GM23248 (cell line): ENCODE measurements at regions not wholly inside any gene's neighbourhood (a gene's known extent, or its start where the extent isn't known, plus 50 kb on each side); places are given as distances from the start of the nearest gene placed in this dataset.

ENCODE experiments used
- DNase-seq: peaks from one replicate; pipeline ENCODE4 v3.0.0-alpha.2; 2015
- H2AFZ ChIP-seq: fragments of 200-600 bp; sonication (generic); 2 replicates; pipeline ENCODE4 v1.6.1; 2016; ENCODE audit warnings: antibody characterized with exemption
- H3F3A ChIP-seq: fragments of 200-600 bp; sonication (generic); 2 replicates; pipeline ENCODE4 v1.6.1; 2016; ENCODE audit warnings: mild to moderate bottlenecking, antibody characterized with exemption, mixed run types; ENCODE audit not compliant: insufficient read depth
- H3K27ac ChIP-seq: fragments of 200-600 bp; sonication (generic); 2 replicates; pipeline ENCODE4 v1.5.1; 2016; ENCODE audit warnings: mild to moderate bottlenecking
- H3K27me3 ChIP-seq: fragments of 200-600 bp; sonication (generic); replicated peaks from 2 replicates; pipeline ENCODE4 v1.6.1; 2016; ENCODE audit warnings: mild to moderate bottlenecking; ENCODE audit not compliant: insufficient read depth
- H3K36me3 ChIP-seq: fragments of 200-600 bp; sonication (generic); 2 replicates; pipeline ENCODE4 v1.6.1; 2016; ENCODE audit warnings: low read depth, mild to moderate bottlenecking
- H3K4me1 ChIP-seq: fragments of 200-600 bp; sonication (generic); 2 replicates; pipeline ENCODE4 v1.6.1; 2016; ENCODE audit warnings: mild to moderate bottlenecking; ENCODE audit not compliant: insufficient read depth
- H3K4me2 ChIP-seq: fragments of 200-600 bp; sonication (generic); one replicate; pipeline ENCODE4 v1.6.1; 2016; ENCODE audit warnings: mild to moderate bottlenecking; ENCODE audit not compliant: unreplicated experiment
- H3K4me3 ChIP-seq: fragments of 200-600 bp; sonication (generic); 2 replicates; pipeline ENCODE4 v1.5.1; 2016; ENCODE audit warnings: mild to moderate bottlenecking
- H3K79me2 ChIP-seq: fragments of 200-600 bp; sonication (generic); 2 replicates; pipeline ENCODE4 v1.6.1; 2016; ENCODE audit warnings: mild to moderate bottlenecking; ENCODE audit not compliant: insufficient read depth
- H3K9ac ChIP-seq: fragments of 200-600 bp; sonication (generic); 2 replicates; pipeline ENCODE4 v1.6.1; 2016; ENCODE audit warnings: mild to moderate bottlenecking
- H3K9me2 ChIP-seq: fragments of 200-600 bp; sonication (generic); 2 replicates; pipeline ENCODE4 v1.6.1; 2016; ENCODE audit warnings: mixed run types, mild to moderate bottlenecking, moderate library complexity; ENCODE audit not compliant: insufficient read depth
- H3K9me3 ChIP-seq: fragments of 200-600 bp; sonication (generic); one replicate; pipeline ENCODE4 v1.6.1; 2017; ENCODE audit warnings: low read depth
- H4K20me1 ChIP-seq: fragments of 200-600 bp; sonication (generic); 2 replicates; pipeline ENCODE4 v1.6.0; 2016; ENCODE audit not compliant: insufficient read depth
- EZH2 ChIP-seq: fragments of 200-600 bp; sonication (generic); IDR thresholded peaks from 2 replicates; pipeline ENCODE4 v1.6.1; 2018; ENCODE audit warnings: antibody characterized with exemption, mild to moderate bottlenecking; ENCODE audit not compliant: insufficient read depth, poor library complexity, severe bottlenecking
- EZH2phosphoT487 ChIP-seq: fragments of 200-600 bp; sonication (generic); IDR thresholded peaks from 2 replicates; pipeline ENCODE4 v1.6.1; 2018; ENCODE audit warnings: antibody characterized with exemption, moderate library complexity, mild to moderate bottlenecking, low read depth; ENCODE audit not compliant: insufficient read depth
- WGBS, 2 experiments: methylation state at CpG; one replicate each; pipeline ENCODE4 v1.1.6; 2015 to 2017; ENCODE audit warnings: low lambda C conversion rate in 2 of 2, low coverage in 1 of 2; ENCODE audit errors: missing lambda C conversion rate in 2 of 2; 5-methylcytosine and 5-hydroxymethylcytosine counted together
- in situ Hi-C: fragments of 300-500 bp; cut with MboI; formaldehyde crosslinking; loops from 2 replicates; pipeline ENCODE4 v1.15.0; 2020

GRCh38 chr4:106852426-106852825 lies 183.7 kb downstream of the DKK2 start:
- no peak overlapping the region for H3K4me2 ChIP-seq
- no peaks in the 10 kb centered on the region for H3F3A ChIP-seq
- no peak overlapping the region for H3K27ac ChIP-seq
- H3K27me3 ChIP-seq, result no peaks in the 10 kb centered on the region
- no peaks in the 10 kb centered on the region for H3K9me3 ChIP-seq
- no peak for TF ChIP-seq EZH2phosphoT487
- 8 to 9% methylated on average over 1 of the region's 1 CpG for WGBS, 2 experiments
- no peak for DNase-seq
- peak overlapping the region; percentile 64 for H2AFZ ChIP-seq
- H3K9me2 ChIP-seq, result peaks cover 4% of the 10 kb centered on the region; the same call in 1 of the 2 replicates
- H3K9ac ChIP-seq, result no peak overlapping the region
- no peaks in the 10 kb centered on the region for H4K20me1 ChIP-seq
- no peaks in the 10 kb centered on the region for H3K36me3 ChIP-seq
- no peak overlapping the region for H3K4me3 ChIP-seq
- H3K4me1 ChIP-seq, result peaks cover 26% of the 10 kb centered on the region
- in situ Hi-C loops, result no loop called here
- H3K79me2 ChIP-seq, result no peaks in the 10 kb centered on the region

- H3K9ac ChIP-seq, result no peak overlapping the region
- no peaks in the 10 kb centered on the region for H3K9me3 ChIP-seq
- peaks cover 4% of the 10 kb centered on the region; the same call in 1 of the 2 replicates for H3K9me2 ChIP-seq
- H3K27ac ChIP-seq, result no peak overlapping the region
- H3K79me2 ChIP-seq, result no peaks in the 10 kb centered on the region
- WGBS, 2 experiments, result 0 to 11% methylated on average over 1 of the region's 1 CpG
- peak overlapping the region; percentile 64 for H2AFZ ChIP-seq
- in situ Hi-C loops, result no loop called here
- peaks cover 26% of the 10 kb centered on the region for H3K4me1 ChIP-seq
- no peak for DNase-seq
- no peaks in the 10 kb centered on the region for H4K20me1 ChIP-seq
- no peaks in the 10 kb centered on the region for H3F3A ChIP-seq
- H3K4me2 ChIP-seq, result no peak overlapping the region
- no peaks in the 10 kb centered on the region for H3K27me3 ChIP-seq
- H3K36me3 ChIP-seq, result no peaks in the 10 kb centered on the region
- no peak for TF ChIP-seq EZH2phosphoT487
- no peak for TF ChIP-seq EZH2
- no peak overlapping the region for H3K4me3 ChIP-seq
Observed at GRCh38 chr4:106851726-106852125, 184.4 kb downstream of the DKK2 start.

GRCh38 chr4:106850691-106851090 lies 185.4 kb downstream of the DKK2 start:
- TF ChIP-seq EZH2, result no peak
- no peak for TF ChIP-seq EZH2phosphoT487
- no peak overlapping the region for H3K4me2 ChIP-seq
- no peaks in the 10 kb centered on the region for H3K79me2 ChIP-seq
- no peak for DNase-seq
- no peaks in the 10 kb centered on the region for H3K9me3 ChIP-seq
- no peak overlapping the region for H3K4me3 ChIP-seq
- no peaks in the 10 kb centered on the region for H3K36me3 ChIP-seq
- in situ Hi-C loops, result no loop called here
- no peak overlapping the region for H3K9ac ChIP-seq
- 0 out of 2 replicates have a peak, but pooled peaks cover 4% of the 10 kb centered on the region for H3K9me2 ChIP-seq
- no peaks in the 10 kb centered on the region for H4K20me1 ChIP-seq
- no peaks in the 10 kb centered on the region for H3F3A ChIP-seq
- no peak overlapping the region for H3K27ac ChIP-seq
- WGBS, 2 experiments, result 73 to 89% methylated on average over 2 of the region's 2 CpGs
- no peak overlapping the region for H2AFZ ChIP-seq
- peaks cover 26% of the 10 kb centered on the region for H3K4me1 ChIP-seq
- no peaks in the 10 kb centered on the region for H3K27me3 ChIP-seq

DNA sequence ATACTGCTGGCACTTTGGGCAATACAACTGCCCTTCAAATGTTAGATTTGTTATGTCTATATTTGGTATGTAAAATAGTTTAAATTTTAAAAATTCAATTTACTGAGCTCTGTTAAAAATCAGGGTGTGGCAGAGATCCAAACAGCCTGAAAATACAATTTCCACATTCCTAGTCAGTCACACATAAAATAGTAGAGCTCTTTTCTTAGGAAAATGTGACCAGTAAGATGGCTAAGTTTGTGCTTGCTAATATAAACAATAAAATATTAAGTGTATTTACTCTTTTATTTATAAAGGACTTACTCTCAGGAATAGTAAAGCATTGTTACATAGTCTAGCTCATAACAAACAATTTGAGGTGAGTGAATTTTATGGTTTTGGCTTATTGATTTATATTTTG lies 200.2 kb downstream of the DKK2 start:
- H3K4me3 ChIP-seq, result no peak overlapping the region
- H3K27ac ChIP-seq, result no peak overlapping the region
- H3K9me3 ChIP-seq, result no peaks in the 10 kb centered on the region
- in situ Hi-C loops, result no loop called here
- no peak overlapping the region for H2AFZ ChIP-seq
- no peaks in the 10 kb centered on the region for H3K36me3 ChIP-seq
- H3K4me1 ChIP-seq, result no peaks in the 10 kb centered on the region
- no peaks in the 10 kb centered on the region for H3F3A ChIP-seq
- H3K79me2 ChIP-seq, result no peaks in the 10 kb centered on the region
- no peaks in the 10 kb centered on the region for H4K20me1 ChIP-seq
- no peak overlapping the region for H3K9ac ChIP-seq
- no peaks in the 10 kb centered on the region for H3K9me2 ChIP-seq
- no peak for DNase-seq
- no peaks in the 10 kb centered on the region for H3K27me3 ChIP-seq
- H3K4me2 ChIP-seq, result no peak overlapping the region
- TF ChIP-seq EZH2phosphoT487 (no peak), EZH2 (no peak)

DNA sequence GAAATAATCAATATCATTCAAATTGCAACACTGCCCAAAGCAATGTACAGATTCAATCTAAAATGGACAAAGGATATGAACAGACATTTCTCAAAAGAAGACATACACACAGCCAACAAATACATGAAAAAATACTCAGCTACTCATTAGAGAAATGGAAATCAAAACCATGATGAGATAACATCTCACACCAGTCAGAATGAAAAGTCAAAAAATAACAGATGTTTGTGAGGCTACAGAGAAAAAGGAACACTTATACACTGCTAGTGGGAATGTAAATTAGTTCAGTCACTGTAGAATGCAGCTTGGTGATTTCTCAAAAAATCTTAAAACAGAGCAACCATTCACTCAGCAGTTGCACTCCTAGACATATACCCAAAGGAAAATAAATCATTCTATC lies 205.2 kb downstream of the DKK2 start:
- 0 out of 2 replicates have a peak overlapping the region, but pooled peaks have one; percentile 21 for H2AFZ ChIP-seq
- in situ Hi-C loops, result no loop called here
- no peak for TF ChIP-seq EZH2phosphoT487
- no peak for TF ChIP-seq EZH2
- no peak overlapping the region for H3K9ac ChIP-seq
- no peaks in the 10 kb centered on the region for H4K20me1 ChIP-seq
- no peak for DNase-seq
- no peaks in the 10 kb centered on the region; the same call in 1 of the 2 replicates for H3K9me2 ChIP-seq
- no peaks in the 10 kb centered on the region for H3K4me1 ChIP-seq
- no peak overlapping the region for H3K27ac ChIP-seq
- no peaks in the 10 kb centered on the region for H3K27me3 ChIP-seq
- no peaks in the 10 kb centered on the region for H3K9me3 ChIP-seq
- no peaks in the 10 kb centered on the region for H3K79me2 ChIP-seq
- no peak overlapping the region for H3K4me2 ChIP-seq
- no peaks in the 10 kb centered on the region for H3F3A ChIP-seq
- no peaks in the 10 kb centered on the region for H3K36me3 ChIP-seq
- no peak overlapping the region for H3K4me3 ChIP-seq
